Panc1 (cell line): ENCODE measurements at regions not wholly inside any gene's neighbourhood (a gene's known extent, or its start where the extent isn't known, plus 50 kb on each side); places are given as distances from the start of the nearest gene placed in this dataset.

ENCODE experiments used
- ATAC-seq: fragments of 200-7000 bp; cut with Tn5 transposase; 2 replicates; pipeline ENCODE4 v1.9.1; 2020; ENCODE audit warnings: mild to moderate bottlenecking, moderate library complexity
- BruUV-seq: library from RNA; stranded (reverse); fragments of 400-500 nt; replicated peaks from 2 replicates; lab custom pipeline; 2021; lab: Mats Ljungman, UMichigan
- CTCF ChIA-PET: fragments of 300-600 bp; sonication (Branson Sonifier 250); formaldehyde crosslinking; loops from one replicate; lab custom pipeline; 2022; ENCODE audit warnings: antibody characterized with exemption; lab: Charles Lee
- POLR2A ChIA-PET: fragments of 300-600 bp; sonication (Branson Sonifier 250); formaldehyde crosslinking; loops from one replicate; lab custom pipeline; 2022; ENCODE audit warnings: antibody characterized with exemption; lab: Charles Lee
- DNase-seq: peaks from one replicate; pipeline ENCODE4 v3.0.0-alpha.2; 2010; ENCODE audit warnings: low read depth, low spot score
- H3K27ac ChIP-seq: 2 replicates; pipeline ENCODE4 v1.5.1; 2011; ENCODE audit warnings: mild to moderate bottlenecking, low read length, inconsistent platforms
- H3K27me3 ChIP-seq: fragments of 200-500 bp; sonication (Bioruptor generic); 2 replicates; pipeline ENCODE4 v1.6.0; 2014; ENCODE audit warnings: low read length, inconsistent platforms; ENCODE audit not compliant: control insufficient read depth, insufficient read depth
- H3K36me3 ChIP-seq: fragments of 200-500 bp; sonication (Bioruptor generic); 2 replicates; pipeline ENCODE4 v1.5.1; 2014; ENCODE audit warnings: inconsistent platforms, mild to moderate bottlenecking, low read length, moderate library complexity; ENCODE audit not compliant: control insufficient read depth, insufficient read depth
- H3K4me1 ChIP-seq: 2 replicates; pipeline ENCODE4 v1.5.1; 2011; ENCODE audit warnings: inconsistent platforms, mild to moderate bottlenecking, low read length, moderate library complexity; ENCODE audit not compliant: control insufficient read depth, insufficient read depth
- H3K4me3 ChIP-seq, 2 experiments: 2 replicates each; pipeline ENCODE4 v1.5.1; 2011 to 2012; ENCODE audit warnings: low read depth in 2 of 2, low read length in 2 of 2, mild to moderate bottlenecking in 2 of 2, inconsistent platforms in 1 of 2, moderate library complexity in 1 of 2
- H3K9me3 ChIP-seq: fragments of 200-500 bp; sonication (Bioruptor generic); 2 replicates; pipeline ENCODE4 v1.5.1; 2014; ENCODE audit warnings: low read depth, mild to moderate bottlenecking, inconsistent platforms, low read length, moderate library complexity; ENCODE audit not compliant: control insufficient read depth, insufficient read depth
- CTCF ChIP-seq: fragments of 450-650 bp; IDR thresholded peaks from 2 replicates; pipeline ENCODE4 v1.5.1; 2017; ENCODE audit warnings: mild to moderate bottlenecking
- POLR2AphosphoS5 ChIP-seq: IDR thresholded peaks from 2 replicates; pipeline ENCODE4 v1.6.1; 2012; ENCODE audit warnings: mild to moderate bottlenecking, low read depth, low read length, moderate library complexity
- REST ChIP-seq, 2 experiments: IDR thresholded peaks; 2 replicates each; pipeline ENCODE4 v1.6.1; 2011 to 2012; ENCODE audit warnings: low read depth in 2 of 2, control low read depth in 1 of 2, low read length in 1 of 2, mild to moderate bottlenecking in 1 of 2, moderate library complexity in 1 of 2; ENCODE audit not compliant: insufficient read depth in 1 of 2
- SIN3A ChIP-seq: IDR thresholded peaks from 2 replicates; pipeline ENCODE4 v1.6.1; 2012; ENCODE audit warnings: low read depth, mild to moderate bottlenecking, low read length, moderate library complexity, borderline replicate concordance; ENCODE audit not compliant: insufficient read depth
- TCF7L2 ChIP-seq: IDR thresholded peaks from 2 replicates; pipeline ENCODE4 v1.6.1; 2011; ENCODE audit warnings: mild to moderate bottlenecking, low read depth, low read length, inconsistent platforms
- in situ Hi-C: cut with HindIII; loops from 2 replicates; pipeline ENCODE4 v1.10.0; 2016; ENCODE audit warnings: low sequenced_read_pairs, low pct_unique_long_range_greater_than_20kb
- intact Hi-C: fragments of 100-400 bp; cut with micrococcal nuclease; formaldehyde crosslinking; loops from one replicate; pipeline ENCODE4 v1.10.0; 2022; ENCODE audit not compliant: unreplicated experiment

- intact Hi-C loops: no loop called here
- no peaks in the 10 kb centered on the region; the same call in 1 of the 2 replicates for H3K9me3 ChIP-seq
- POLR2A ChIA-PET: no interaction called here
- no peaks in the 10 kb centered on the region for H3K4me1 ChIP-seq
- in situ Hi-C loops: no loop called here
- H3K27ac ChIP-seq: no peak overlapping the region
- DNase-seq: no peak
- H3K27me3 ChIP-seq: no peaks in the 10 kb centered on the region
- no peak for TF ChIP-seq TCF7L2
- TF ChIP-seq REST (IDR thresholded peaks at IDR 0.05; ENCODE audit: insufficient read depth in 1 of 2, low read depth in 2 of 2, low read length in 1 of 2): no peak
- no peak for TF ChIP-seq SIN3A
- TF ChIP-seq CTCF: no peak
- TF ChIP-seq POLR2AphosphoS5: no peak
- no peaks in the 10 kb centered on the region for H3K36me3 ChIP-seq
- H3K4me3 ChIP-seq: no peak overlapping the region
- no peak for ATAC-seq
- CTCF ChIA-PET: no interaction called here
- no TSS peak for BruUV-seq
Measured at GRCh38 chr1:72697410-72697809, 415.1 kb upstream of the NEGR1 start.

- ATAC-seq: no peak
- TF ChIP-seq SIN3A (no peak), REST (IDR thresholded peaks at IDR 0.05; ENCODE audit: insufficient read depth in 1 of 2, low read depth in 2 of 2, low read length in 1 of 2) (no peak), CTCF (no peak), POLR2AphosphoS5 (no peak), TCF7L2 (no peak)
- no TSS peak for BruUV-seq
- Histone ChIP-seq H3K27ac (no peak overlapping the region), H3K4me1 (no peaks in the 10 kb centered on the region), H3K36me3 (no peaks in the 10 kb centered on the region), H3K4me3 (no peak overlapping the region), H3K9me3 (peaks cover 14% of the 10 kb centered on the region), H3K27me3 (no peaks in the 10 kb centered on the region)
- ChIA-PET POLR2A (no interaction called here), CTCF (no interaction called here)
- no peak for DNase-seq
- in situ Hi-C loops (no loop called here), intact Hi-C loops (no loop called here)
Measured at GRCh38 chr1:72693899-72694298, 411.6 kb upstream of the NEGR1 start.
